WERI-Rb-1 (cell line): ENCODE measurements at regions not wholly inside any gene's neighbourhood (a gene's known extent, or its start where the extent isn't known, plus 50 kb on each side); places are given as distances from the start of the nearest gene placed in this dataset.

Source experiments
- DNase-seq: peaks from one replicate; pipeline ENCODE4 v3.0.0-alpha.2; 2020
- H3K27ac ChIP-seq: fragments of 250-450 bp; sonication (Bioruptor Pico); 2 replicates; pipeline ENCODE4 v1.5.1; 2020; ENCODE audit warnings: mild to moderate bottlenecking, moderate library complexity
- H3K27me3 ChIP-seq: fragments of 250-450 bp; sonication (Bioruptor Pico); 2 replicates; pipeline ENCODE4 v1.5.1; 2021; ENCODE audit warnings: mild to moderate bottlenecking, low read depth, moderate library complexity; ENCODE audit not compliant: insufficient read depth, severe bottlenecking
- H3K36me3 ChIP-seq: fragments of 250-450 bp; sonication (Bioruptor Pico); 2 replicates; pipeline ENCODE4 v1.5.1; 2020; ENCODE audit warnings: mild to moderate bottlenecking, moderate library complexity
- H3K4me3 ChIP-seq: 2 replicates; pipeline ENCODE4 v1.5.1; 2011; ENCODE audit warnings: low read depth, mild to moderate bottlenecking, control low read depth, low read length
- H3K9me3 ChIP-seq: fragments of 250-450 bp; sonication (Bioruptor Pico); 2 replicates; pipeline ENCODE4 v1.5.1; 2021; ENCODE audit warnings: mild to moderate bottlenecking, moderate library complexity; ENCODE audit not compliant: severe bottlenecking
- TF ChIP-seq, protein P1 (sequence below): IDR thresholded peaks from 2 replicates; pipeline ENCODE4 v1.5.1; 2011; ENCODE audit warnings: low read depth, mild to moderate bottlenecking, control low read depth, inconsistent platforms, low read length

DNA sequence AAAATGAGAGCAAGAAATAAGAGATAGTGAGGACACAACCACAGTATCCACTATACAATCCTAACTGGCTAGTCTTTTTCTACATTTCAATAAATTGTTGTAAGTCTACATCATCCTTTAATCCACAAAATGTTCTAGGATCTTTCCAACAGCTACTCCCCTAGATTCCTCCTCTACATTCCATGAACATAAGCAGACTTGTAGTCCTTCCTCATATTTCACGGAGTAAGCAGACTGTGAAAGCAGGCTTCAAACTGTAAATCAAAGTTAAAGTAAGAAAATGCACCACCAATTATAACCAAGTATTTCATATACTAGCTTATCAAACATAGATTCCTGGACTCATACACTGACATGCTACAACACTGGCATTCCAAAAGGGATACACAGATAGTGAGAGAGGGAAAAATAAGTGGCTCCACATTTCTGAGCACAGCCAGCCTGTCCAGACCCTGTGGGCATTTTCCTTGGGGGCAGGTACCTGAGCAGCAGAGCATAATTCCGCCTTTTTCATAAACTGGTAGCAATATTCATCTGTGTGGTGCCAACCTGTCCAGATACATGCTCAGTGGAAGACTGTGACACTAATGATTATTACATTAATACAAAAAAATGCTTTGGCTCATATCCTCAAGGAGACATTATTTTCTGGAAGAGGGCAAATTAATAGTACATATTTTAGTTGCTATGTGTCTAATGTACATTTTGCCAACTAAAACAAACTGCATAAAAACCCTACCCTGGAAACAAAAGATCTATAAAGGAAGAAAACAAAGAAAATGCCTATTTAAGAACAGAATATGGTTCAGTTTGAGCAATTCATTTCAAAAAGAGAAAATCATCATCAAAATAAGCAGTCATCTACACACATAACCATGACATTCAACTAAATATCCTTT lies 113.3 kb upstream of the FSCB start:
- TF ChIP-seq, protein P1, sequence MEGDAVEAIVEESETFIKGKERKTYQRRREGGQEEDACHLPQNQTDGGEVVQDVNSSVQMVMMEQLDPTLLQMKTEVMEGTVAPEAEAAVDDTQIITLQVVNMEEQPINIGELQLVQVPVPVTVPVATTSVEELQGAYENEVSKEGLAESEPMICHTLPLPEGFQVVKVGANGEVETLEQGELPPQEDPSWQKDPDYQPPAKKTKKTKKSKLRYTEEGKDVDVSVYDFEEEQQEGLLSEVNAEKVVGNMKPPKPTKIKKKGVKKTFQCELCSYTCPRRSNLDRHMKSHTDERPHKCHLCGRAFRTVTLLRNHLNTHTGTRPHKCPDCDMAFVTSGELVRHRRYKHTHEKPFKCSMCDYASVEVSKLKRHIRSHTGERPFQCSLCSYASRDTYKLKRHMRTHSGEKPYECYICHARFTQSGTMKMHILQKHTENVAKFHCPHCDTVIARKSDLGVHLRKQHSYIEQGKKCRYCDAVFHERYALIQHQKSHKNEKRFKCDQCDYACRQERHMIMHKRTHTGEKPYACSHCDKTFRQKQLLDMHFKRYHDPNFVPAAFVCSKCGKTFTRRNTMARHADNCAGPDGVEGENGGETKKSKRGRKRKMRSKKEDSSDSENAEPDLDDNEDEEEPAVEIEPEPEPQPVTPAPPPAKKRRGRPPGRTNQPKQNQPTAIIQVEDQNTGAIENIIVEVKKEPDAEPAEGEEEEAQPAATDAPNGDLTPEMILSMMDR = no peak
- Histone ChIP-seq H3K36me3 (no peaks in the 10 kb centered on the region), H3K9me3 (no peaks in the 10 kb centered on the region), H3K27me3 (peaks cover 34% of the 10 kb centered on the region), H3K27ac (no peak overlapping the region), H3K4me3 (no peak overlapping the region)
- no peak for DNase-seq

DNA sequence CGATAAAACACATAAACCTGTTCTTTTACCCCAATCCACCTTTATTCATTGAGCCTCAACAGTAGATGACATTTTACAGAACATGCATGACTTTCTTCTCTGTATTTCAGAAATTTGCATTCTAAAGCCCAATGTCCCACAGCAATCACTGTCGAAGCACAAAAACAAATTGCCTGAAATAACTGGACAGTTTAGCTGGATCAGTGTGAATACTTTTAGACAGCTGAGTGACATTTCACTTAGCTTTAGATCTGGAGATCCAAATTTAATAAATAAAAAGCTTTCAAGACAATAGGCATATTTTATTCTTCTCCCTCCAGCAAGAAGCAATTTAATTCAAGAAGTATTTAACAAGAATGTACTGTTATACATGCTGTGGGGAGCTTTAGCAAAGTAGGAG lies 109.1 kb upstream of the FSCB start:
- no peaks in the 10 kb centered on the region for H3K9me3 ChIP-seq
- TF ChIP-seq, protein P1 = no peak
- no peak for DNase-seq
- peaks cover 49% of the 10 kb centered on the region for H3K27me3 ChIP-seq
- no peak overlapping the region for H3K4me3 ChIP-seq
- no peak overlapping the region for H3K27ac ChIP-seq
- no peaks in the 10 kb centered on the region for H3K36me3 ChIP-seq

DNA sequence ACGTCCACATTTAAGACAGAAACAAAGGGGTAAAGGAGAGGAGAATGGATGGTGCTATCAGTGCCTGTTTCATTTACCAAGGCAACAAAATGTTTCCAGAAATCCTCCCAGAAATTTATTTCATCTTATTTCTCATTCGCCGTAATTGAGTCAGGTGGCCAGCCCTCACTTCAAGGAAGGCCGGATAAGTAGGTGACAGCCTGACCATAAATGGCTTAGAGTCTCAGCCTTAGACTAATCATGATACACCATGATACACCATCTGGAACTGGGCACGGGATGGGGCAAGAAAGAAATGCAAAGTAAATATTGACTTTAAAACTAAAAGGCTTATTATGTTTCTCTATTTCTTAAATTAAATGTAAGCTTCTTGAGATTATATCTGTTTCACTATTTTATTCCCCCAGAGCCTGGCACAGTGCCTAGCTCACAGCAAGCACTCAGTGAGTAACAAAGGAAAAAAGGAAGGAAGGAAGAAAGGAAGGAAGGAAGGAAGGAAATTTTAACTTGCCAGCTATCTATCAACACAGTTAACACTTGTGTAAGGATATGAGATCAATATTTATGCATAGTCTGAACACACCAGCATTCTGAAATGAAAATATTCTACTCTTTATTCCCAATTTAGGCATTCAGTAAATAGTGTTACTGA lies 106.1 kb upstream of the FSCB start:
- Histone ChIP-seq H3K4me3 (no peak overlapping the region), H3K27ac (no peak overlapping the region), H3K36me3 (no peaks in the 10 kb centered on the region), H3K9me3 (no peaks in the 10 kb centered on the region), H3K27me3 (peaks cover 42% of the 10 kb centered on the region)
- DNase-seq = no peak
- TF ChIP-seq, protein P1 = no peak

DNA sequence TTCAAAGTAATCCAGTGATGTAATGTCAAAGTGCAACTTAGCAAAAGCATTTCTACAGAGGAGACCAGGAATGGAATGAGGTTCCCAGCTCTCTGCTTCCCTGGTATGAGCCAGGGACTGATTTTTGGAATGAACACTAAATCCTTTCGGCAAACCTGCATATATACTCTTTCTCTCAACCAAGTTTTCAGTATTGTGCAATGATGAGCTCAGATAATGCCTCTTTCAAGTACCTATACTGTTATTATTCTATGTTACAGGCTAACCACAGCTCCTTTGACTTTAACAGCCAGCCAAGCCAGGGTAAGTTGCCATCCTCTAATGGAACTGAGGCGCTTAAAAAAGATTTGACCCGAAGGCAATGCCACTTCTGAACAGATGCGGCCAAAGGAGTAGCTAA lies 104.9 kb upstream of the FSCB start:
- peaks cover 47% of the 10 kb centered on the region for H3K27me3 ChIP-seq
- no peak overlapping the region for H3K4me3 ChIP-seq
- no peaks in the 10 kb centered on the region for H3K9me3 ChIP-seq
- TF ChIP-seq, protein P1 = no peak
- no peaks in the 10 kb centered on the region for H3K36me3 ChIP-seq
- no peak for DNase-seq
- H3K27ac ChIP-seq = no peak overlapping the region

DNA sequence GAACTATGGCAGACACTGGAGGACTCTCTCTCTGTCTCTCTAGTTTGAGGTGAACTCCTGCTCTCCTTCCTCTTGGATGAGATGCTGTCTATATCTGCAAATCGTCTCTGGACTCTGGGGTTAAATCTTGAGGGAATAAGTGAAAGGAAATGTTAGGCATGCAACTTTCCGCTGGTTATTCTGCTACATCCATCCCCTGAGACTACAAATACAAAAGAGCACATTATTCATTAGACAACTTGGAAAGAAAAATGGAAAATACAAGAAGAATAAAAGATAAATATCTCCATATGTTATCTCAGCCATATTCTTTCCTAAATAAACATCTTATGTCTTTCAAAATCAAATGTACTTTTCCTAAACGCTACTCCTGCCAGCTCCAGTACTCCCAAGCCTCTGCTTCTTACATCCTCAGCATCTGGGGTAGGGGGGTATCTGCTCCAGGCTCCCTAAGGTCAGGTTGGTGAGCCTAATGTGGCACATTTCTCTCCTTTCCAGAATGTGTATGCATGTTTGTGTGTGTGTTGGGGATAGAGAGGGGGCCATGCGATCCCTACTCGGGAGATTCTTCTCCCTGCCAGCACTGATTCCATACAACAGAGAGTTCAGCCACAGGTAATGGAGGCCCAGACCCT lies 102.9 kb upstream of the FSCB start:
- Histone ChIP-seq H3K9me3 (no peaks in the 10 kb centered on the region), H3K4me3 (no peak overlapping the region), H3K36me3 (no peaks in the 10 kb centered on the region), H3K27me3 (peaks cover 37% of the 10 kb centered on the region), H3K27ac (no peak overlapping the region)
- DNase-seq = no peak
- TF ChIP-seq, protein P1 = no peak
